GM21423 (cell line): ENCODE measurements at regions not wholly inside any gene's neighbourhood (a gene's known extent, or its start where the extent isn't known, plus 50 kb on each side); places are given as distances from the start of the nearest gene placed in this dataset.

Source experiments
- ATAC-seq: cut with Tn5 transposase; IDR thresholded peaks from one replicate; pipeline ENCODE4 v1.9.1; 2021; ENCODE audit warnings: mild to moderate bottlenecking, moderate library complexity; ENCODE audit not compliant: unreplicated experiment

DNA sequence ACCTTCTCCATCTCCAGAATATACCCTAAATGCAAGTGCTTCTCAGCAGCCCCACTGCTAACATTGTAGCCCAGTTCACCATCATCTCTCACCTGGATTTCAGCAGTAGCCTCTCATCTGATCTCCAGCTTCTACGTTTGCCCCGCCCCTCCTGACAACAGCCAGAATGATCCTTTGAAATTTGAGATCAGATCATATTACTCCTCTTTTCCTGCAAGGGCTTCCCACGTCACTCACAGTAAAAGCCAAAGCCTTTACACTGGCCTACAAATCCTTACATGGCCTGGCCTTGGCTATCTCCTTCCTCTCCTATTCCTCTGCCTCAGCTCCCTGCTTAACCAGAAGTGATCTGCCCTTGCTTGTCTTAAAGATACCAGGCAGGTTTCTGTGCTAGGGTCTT is 94.3 kb upstream of the NBEA start:
- no peak for ATAC-seq

DNA sequence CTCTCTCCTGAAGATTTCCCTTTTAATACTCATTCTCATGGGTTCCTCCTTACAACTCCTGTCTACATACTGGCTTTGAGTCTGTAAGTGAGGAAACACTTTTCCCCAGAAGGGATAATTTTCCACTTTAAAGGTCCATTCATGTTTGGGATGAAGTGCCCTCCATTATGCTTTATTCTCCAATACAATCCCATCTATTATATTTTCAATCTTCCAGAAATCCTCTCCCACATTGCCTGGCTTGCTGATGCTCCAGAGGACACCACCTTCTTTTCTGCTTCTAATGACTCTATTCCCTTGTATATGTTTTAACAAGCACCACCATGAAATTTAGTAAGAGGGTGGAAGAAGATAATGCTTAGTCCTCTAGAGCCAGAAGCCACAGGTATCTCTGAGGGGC is 92.7 kb upstream of the NBEA start:
- ATAC-seq = no peak

DNA sequence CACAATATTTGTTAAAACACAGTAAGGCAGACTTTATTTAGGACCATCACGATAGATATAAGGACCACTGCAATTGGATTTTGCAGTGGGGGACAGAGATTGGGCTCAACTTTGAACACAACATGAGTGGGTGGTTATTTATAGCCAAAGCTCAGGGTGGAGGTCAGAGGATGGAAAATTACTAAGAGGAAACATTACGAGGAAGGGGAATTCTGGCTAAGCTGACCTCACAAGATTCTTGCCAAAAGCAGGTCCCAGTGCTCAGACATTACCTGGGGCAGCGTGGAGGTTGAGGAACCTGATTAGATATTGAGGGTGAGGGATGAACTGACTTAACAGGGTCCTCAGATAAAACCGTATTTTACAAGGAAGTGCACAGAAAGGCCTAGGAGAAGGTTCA is 88.9 kb upstream of the NBEA start:
- no peak for ATAC-seq

DNA sequence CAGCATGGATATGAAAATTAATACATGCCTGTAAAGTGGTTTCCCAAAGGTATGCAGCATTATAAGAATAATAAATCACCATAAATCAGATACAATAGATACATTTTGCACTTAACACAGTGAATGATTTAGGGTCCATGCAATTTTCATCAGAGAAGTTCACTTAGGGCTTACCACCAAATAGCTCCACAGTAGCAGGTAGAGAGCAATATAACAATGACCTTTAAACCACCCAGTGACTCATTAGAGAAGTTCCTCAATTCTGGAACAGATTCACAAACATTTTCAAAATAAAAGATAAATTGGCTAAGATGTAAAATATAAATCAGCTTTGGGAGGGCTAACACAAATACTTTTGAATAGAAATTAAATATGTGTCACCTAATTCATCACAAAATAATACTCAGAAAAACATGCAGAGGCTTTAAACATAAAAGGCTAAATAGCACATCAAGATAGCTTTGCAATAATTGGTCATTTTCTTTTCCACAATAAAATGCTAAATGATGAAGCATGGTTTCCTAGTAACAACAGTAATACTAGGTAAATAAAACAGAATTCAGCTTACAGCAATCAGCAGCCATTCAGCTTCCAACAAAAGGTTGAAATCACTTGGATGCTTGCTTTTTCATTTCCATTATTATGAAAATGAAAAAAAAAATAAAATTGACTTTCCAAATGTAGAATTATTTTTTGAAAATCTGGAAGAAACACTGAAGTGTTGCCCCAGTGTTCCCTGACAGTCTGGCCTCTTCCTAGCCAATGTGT is 84.3 kb upstream of the NBEA start:
- ATAC-seq = no peak

DNA sequence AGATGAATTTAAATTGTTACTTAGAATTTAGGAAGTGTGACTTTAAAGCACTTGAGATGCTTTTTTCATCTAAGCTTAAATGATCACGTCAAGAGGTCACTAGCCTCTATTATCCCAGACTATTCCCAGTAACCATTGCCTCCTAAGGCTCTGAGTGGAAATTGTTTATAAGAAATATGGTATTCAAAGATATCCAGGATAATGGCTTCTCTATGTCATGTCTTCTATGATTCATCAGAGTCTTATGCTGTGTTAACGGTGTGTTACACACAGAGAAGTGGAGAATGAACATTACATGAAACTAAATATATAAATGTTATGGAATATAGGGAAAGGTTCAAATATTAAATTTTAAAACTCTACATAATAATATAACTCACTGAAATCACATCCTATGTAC is 79.8 kb upstream of the NBEA start:
- no peak for ATAC-seq

DNA sequence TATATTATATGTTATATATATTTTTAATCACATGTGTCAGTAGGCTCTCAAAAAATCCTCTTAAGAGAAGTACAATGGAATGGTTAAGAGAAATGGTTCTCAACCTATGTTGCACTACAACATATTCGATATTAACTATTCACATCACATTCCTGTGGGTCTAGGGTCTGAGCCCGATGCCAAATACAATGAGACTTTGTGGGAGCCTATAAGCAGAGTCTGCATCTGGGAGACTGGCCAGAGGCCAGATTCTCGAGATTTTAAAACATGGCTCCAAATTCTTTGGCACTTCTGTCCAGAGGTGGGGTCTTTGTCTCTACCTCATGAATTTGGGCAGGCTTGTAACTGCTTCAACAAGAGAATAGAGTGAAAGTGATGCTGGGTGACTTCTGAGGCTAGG is 79.4 kb upstream of the NBEA start:
- no peak for ATAC-seq

DNA sequence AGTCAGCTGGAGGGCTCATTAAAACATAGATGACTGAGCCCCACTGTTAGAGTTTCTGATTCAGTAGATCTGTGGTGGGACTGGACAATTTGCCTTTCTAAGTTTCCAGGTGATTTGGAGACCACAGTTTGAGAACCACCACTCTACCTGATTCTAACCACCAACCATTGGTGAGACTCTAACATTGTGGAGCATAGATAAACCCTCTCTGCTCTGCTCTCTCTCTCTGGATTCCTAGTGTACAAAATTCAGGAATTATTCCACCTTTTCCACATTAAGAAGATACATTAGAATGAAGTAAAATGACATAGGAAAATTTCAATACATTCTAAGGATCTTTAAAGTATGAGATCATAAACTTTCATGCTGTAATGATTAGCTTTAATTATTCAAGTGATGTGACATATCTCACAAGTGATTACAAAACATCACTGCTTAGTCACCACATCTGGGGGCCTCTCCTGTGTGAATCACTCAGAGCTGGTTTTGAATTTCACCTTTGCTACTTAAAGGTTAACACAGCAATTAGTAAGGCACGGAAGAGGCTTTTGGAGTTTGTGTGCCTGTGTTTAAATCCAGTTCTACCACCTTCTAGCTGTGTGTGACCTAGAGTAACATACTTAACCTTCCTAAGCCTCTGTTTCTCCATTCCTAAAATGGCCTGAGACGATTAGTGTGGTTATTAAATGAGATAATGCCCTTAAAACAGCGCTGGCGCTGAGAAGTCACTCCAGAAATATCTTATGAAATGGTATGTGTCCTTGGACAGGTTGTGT is 78.5 kb upstream of the NBEA start:
- ATAC-seq = no peak

DNA sequence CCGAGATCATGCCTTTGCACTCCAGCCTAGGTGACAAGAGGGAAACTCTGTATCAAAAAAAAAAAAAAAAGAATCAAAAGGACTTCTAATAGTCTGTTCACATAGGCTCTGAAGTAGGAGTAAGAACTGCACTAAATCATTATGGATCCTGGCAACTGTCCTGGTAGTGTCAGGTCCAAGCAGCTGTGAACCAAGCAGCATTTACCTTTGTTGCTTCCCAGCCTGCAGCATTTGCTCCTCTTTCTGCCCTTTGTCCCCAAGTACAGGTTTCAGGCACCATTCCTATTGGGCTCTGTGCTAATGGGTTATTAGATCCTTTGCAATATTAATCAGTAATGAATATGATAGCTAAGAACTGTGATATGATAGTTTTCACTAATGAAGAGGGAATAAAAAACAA is 77.4 kb upstream of the NBEA start:
- no peak for ATAC-seq

DNA sequence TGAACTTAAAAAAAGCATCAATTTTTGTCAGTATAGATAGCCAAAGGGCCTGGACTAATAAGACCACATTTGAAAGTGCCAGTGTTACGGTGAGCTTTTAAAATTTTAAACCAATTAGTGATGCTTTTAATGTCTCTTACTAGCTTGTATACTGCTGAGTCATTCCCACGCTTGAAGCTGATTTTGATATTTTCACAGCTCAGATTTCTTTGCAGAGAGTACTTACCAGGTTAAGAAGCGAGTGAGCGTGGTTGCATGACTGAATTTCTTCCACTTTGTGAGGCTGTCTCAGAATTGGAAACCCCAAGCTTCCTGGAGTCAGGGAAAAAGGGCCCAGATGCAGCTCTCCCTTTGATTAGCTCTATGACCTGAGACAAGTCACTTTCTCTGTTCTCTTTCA is 74.5 kb upstream of the NBEA start:
- no peak for ATAC-seq

DNA sequence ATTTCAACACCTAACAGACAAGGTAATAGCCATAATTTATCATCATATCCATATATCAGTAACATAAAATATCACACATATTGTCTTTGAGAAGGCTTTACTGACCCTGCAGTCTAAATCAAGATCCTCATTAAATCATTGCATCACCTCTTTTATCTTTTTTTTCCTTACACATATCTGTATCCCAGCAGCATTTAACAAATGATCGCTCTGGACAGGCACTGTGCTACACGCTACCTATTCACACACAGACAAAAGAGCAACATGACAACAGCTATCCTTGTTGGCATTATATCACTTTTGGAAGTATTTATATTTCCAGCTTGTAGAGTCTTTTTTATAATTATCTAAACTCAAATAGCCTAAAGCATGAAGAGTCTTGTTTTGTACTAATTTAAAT is 73.3 kb upstream of the NBEA start:
- ATAC-seq = no peak

DNA sequence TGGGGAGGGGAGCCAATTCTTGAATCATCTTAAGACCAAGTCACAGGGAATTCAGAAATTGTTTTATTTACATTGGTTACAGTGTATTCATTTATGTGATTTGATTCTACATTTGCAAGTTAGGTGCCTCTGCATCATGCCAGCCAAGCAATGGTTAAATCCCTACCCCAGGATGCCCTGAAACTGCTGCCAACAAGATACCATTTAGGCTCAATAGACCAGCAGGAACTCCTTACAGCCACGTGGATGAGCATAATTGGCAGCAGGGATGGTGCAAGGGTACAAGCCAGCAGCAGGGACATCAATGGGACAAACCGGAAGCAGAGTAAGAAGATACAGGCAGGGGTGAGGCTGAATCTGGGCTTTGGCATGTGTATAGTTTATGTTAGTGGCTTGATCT is 72.4 kb upstream of the NBEA start:
- no peak for ATAC-seq

DNA sequence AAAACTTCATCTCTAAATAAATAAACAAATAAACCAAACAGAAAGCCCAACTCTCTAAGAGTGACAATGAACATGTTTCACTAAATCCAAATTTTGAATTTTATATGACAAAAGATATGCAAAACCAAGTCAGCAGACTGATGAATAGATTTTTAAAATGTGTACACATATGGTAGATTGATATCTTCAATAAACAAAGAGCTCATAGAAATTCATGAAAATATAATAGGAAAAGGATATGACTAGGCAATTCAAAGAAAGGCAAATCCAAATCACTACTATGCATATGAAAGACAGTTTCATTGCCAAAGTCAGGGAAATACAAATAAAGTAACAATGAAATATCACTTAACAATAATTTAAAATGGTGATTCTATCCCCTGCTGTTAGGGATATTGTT is 63.7 kb upstream of the NBEA start:
- ATAC-seq = no peak

DNA sequence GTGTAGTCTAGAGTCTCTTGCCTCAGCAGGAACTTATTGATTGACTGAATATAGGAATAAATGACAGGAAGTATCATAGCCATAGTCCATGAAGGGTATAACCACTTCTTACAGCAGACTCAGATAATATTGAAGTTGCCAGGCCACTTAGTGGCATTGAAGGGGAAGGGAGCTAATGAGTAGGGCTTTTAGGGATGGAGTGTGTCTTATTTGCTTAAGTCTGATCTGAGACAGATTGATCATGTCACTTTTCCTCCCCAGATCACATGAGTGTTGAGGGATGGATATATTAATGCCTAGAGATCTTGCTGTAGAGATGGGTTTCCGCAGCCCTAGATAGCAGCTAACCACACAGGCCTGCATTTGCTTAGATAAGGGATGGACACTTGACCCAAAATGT is 62.2 kb upstream of the NBEA start:
- no peak for ATAC-seq

DNA sequence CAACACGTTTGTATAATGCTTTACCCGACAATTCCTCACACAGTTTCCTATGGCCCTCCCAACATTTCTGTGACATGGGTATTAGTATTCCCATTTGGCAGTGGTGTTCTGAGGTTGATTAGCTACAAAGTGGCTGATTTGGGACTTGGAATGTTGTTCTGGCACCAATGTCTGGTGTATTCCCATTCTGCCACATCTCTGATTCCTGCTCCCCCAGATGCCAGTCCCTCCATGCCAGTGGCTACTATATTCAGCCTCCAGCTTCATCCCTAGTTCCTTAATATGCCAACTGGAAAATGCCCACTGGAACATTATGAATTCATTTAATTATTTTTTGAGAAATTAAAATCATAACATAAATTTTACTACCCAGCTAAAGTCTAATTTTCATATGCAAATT is 60.6 kb upstream of the NBEA start:
- no peak for ATAC-seq

DNA sequence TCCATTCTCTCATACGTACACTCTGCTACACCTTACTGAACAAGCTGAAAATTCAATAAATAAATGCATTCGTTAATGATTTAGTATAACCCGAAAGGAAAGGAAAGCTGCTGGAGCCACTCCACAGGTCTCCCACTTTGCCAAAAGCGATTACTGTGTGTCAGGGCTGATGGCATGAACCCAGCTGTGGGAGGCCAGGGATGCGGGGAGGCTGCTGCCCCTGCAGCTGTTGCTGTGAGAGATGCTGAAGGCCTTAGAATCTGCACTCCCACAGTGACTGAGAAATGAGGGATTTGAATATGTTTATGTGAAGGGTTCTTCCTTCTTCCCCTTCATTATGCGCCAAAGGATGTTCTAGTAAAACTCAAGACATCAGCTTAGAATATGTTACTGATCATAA is 58.7 kb upstream of the NBEA start:
- no peak for ATAC-seq

DNA sequence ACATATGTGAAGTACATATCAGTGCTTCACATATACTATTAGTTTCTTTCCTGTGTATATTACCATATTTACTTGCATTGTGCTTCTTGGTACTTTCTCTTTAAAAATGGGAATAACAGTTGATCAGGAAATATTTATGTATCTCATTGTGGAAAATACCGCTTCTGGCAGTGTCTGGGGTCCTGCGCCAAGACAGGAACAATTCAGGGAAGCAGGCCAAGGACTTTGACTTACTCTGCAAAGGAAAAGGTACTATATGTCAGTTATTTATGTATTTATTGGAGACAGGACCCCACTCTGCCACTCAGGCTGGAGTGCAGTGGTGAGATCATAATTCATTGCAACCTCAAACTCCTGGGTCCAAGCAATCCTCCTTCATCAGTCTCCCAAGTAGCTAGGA is 57.7 kb upstream of the NBEA start:
- no peak for ATAC-seq

DNA sequence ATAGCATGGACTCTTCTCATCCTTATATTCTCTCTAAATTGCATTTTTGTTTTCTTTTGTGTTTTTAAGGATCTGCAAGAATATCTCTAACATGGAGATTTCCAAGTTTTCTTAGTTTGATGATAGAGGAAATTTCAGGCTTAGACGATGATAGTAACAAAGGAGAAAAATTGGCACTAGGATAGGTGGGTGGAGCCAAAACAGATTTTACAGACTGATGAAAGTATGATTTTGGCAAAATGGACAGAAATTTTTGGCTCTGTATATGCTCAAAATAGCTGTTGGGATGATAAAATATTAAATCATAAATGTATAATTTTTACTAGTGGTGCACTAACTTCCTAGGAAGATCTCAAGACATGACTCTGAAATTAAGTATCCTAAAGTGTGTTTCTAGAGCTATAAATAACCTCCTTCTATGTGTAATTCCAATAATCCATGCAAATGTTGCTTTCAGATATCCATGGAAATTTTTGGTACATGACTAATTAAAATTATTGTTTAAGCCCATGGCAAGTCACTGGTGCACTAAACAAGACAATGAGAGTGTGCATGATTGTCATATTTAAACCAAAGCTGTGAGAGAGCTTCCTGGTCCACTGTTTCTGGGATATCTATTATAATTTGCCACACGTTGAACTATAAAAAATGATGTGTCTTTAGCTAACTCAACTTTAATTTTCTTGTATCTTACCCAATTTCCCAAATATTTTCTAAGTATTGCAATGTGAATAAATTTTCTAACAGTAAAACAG is 55.8 kb upstream of the NBEA start:
- no peak for ATAC-seq

DNA sequence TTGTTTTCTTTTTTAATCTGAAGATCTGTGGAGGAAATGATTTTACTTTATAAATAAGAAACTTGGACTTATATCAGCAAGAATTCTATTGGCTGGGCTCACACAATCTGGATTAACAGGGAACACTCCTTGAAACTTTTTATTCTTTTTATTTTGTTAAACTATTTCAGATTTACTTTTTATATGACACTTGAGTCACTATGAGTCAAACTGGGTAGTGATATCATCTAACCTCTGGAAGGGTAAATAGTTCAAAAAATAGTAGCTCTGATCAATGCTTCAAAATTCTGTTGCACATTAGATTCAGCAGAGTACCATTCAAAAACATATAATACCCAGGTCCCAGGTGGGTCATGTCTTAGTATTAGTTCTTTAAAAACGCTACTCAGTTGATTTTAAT is 55.1 kb upstream of the NBEA start:
- ATAC-seq = no peak
